Esophagus muscularis mucosa (tissue), 4 donors: ENCODE measurements at regions not wholly inside any gene's neighbourhood (a gene's known extent, or its start where the extent isn't known, plus 50 kb on each side); places are given as distances from the start of the nearest gene placed in this dataset.

Experiments used
- DNase-seq: peaks from one replicate; pipeline ENCODE4 v3.0.0-alpha.2; 2017; ENCODE audit errors: extremely low spot score
- H3K27ac ChIP-seq, 4 donors: fragments of 200-600 bp; sonication (generic); replicated peaks in 1 of 4; 1 replicate in 3 of 4; 2 replicates in 1 of 4; pipeline ENCODE4 v1.5.1; 2016 to 2019; ENCODE audit warnings: mild to moderate bottlenecking in 1 of 4
- H3K27me3 ChIP-seq, 4 donors: fragments of 200-600 bp; sonication (generic); one replicate each; pipeline versions ENCODE4 v1.5.1 to v1.6.0; 2016 to 2019
- H3K36me3 ChIP-seq, 4 donors: fragments of 200-600 bp; sonication (generic); one replicate each; pipeline ENCODE4 v1.5.1; 2016 to 2019
- H3K4me1 ChIP-seq, 4 donors: fragments of 200-600 bp; sonication (generic); one replicate each; pipeline ENCODE4 v1.5.1; 2016 to 2019
- H3K4me3 ChIP-seq, 4 donors: fragments of 200-600 bp; sonication (generic); 1 replicate in 2 of 4; 2 replicates in 2 of 4; pipeline ENCODE4 v1.5.1; 2016 to 2019; ENCODE audit warnings: mild to moderate bottlenecking in 4 of 4, moderate library complexity in 1 of 4
- H3K9me3 ChIP-seq, 4 donors: fragments of 200-600 bp; sonication (generic); 1 replicate in 3 of 4; 2 replicates in 1 of 4; pipeline ENCODE4 v1.5.1; 2016 to 2019
- EP300 ChIP-seq: sonication (generic); formaldehyde crosslinking; IDR thresholded peaks from one replicate; pipeline ENCODE4 v1.6.1; 2017; ENCODE audit warnings: antibody characterized with exemption
- POLR2A ChIP-seq: fragments of 450-650 bp; IDR thresholded peaks from one replicate; pipeline ENCODE4 v1.6.1; 2017; ENCODE audit warnings: antibody characterized with exemption, moderate library complexity, mild to moderate bottlenecking, low read depth
- POLR2AphosphoS5 ChIP-seq, 2 donors: sonication (generic); formaldehyde crosslinking; IDR thresholded peaks; one replicate each; pipeline ENCODE4 v1.6.1; 2017; ENCODE audit warnings: antibody characterized with exemption in 2 of 2
- WGBS: methylation state at CpG from one replicate; pipeline ENCODE4 v1.1.5; 2018; 5-methylcytosine and 5-hydroxymethylcytosine counted together
- intact Hi-C: fragments of 100-400 bp; cut with DNase I; formaldehyde crosslinking; loops from one replicate; pipeline ENCODE4 v1.15.1; 2023
- TF ChIP-seq, protein P1 (sequence below), 3 experiments: fragments of 200-600 bp in 2 of 3; fragments of 450-650 bp in 1 of 3; sonication (generic) in 2 of 3; IDR thresholded peaks; one replicate each; pipeline ENCODE4 v1.5.1; 2017 to 2019; ENCODE audit warnings: antibody characterized with exemption in 3 of 3, mild to moderate bottlenecking in 2 of 3, moderate library complexity in 1 of 3

DNA sequence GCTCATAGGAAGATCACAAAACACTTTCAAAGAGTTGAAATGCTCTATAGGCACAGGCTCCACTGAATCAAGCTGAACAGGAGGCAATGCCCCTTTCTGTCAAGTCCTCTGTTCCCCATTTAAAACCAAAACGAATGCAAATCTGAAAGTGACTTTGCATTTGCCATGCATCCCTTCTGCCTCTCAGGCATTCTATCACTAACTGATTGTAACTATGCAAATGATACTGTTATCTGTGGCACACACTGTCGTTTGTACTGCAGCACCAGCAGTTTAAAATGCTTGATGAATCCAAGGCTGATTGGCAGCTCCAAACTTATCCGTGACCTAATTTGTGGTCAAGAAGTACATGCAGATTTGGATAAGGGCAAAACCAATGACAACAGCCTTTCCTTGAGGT, 1067.5 kb upstream of the MAP3K7 start:
- no peak for DNase-seq
- no peaks in the 10 kb centered on the region for H3K4me1 ChIP-seq
- H3K36me3 ChIP-seq, result no peaks in the 10 kb centered on the region
- WGBS, result 28% methylated on average over 3 of the region's 3 CpGs
- TF ChIP-seq POLR2A (no peak), POLR2AphosphoS5 (IDR thresholded peaks at IDR 0.05) (no peak), EP300 (no peak)
- TF ChIP-seq, protein P1, sequence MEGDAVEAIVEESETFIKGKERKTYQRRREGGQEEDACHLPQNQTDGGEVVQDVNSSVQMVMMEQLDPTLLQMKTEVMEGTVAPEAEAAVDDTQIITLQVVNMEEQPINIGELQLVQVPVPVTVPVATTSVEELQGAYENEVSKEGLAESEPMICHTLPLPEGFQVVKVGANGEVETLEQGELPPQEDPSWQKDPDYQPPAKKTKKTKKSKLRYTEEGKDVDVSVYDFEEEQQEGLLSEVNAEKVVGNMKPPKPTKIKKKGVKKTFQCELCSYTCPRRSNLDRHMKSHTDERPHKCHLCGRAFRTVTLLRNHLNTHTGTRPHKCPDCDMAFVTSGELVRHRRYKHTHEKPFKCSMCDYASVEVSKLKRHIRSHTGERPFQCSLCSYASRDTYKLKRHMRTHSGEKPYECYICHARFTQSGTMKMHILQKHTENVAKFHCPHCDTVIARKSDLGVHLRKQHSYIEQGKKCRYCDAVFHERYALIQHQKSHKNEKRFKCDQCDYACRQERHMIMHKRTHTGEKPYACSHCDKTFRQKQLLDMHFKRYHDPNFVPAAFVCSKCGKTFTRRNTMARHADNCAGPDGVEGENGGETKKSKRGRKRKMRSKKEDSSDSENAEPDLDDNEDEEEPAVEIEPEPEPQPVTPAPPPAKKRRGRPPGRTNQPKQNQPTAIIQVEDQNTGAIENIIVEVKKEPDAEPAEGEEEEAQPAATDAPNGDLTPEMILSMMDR (IDR thresholded peaks at IDR 0.05), result no peak
- intact Hi-C loops, result no loop called here
- H3K4me3 ChIP-seq, result no peak overlapping the region
- H3K9me3 ChIP-seq, result no peaks in the 10 kb centered on the region
- peaks cover 0 to 5% (median 0%) of the 10 kb centered on the region in 4 donors for H3K27me3 ChIP-seq
- no peak overlapping the region for H3K27ac ChIP-seq

DNA sequence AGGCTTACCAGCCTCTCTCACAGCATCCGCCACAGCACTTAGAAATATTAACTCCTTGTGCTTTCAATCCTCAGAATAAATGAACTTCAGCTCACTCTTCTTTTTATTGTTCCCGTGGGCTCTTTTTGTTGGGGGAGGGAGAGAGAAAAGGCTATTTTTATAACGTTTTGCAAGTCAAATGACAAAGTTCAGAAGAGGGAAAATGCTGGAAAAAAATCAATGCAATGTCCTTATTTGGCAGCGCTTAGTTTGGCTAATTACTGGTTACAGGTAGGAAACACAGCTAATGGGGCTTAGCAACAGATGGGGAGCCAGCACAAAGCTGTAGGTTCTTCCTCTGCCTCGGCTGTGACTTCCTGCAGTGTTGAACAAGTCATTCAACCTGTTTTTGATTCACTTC, 1067.0 kb upstream of the MAP3K7 start:
- TF ChIP-seq, protein P1 (IDR thresholded peaks at IDR 0.05), result no peak
- TF ChIP-seq EP300, result no peak
- TF ChIP-seq POLR2A, result no peak
- TF ChIP-seq POLR2AphosphoS5 (IDR thresholded peaks at IDR 0.05), result no peak
- WGBS, result 46% methylated on average over 5 of the region's 5 CpGs
- DNase-seq, result no peak
- Histone ChIP-seq H3K27ac (no peak overlapping the region), H3K9me3 (no peaks in the 10 kb centered on the region), H3K27me3 (peaks cover 0 to 5% (median 0%) of the 10 kb centered on the region in 4 donors), H3K4me3 (no peak overlapping the region), H3K4me1 (no peaks in the 10 kb centered on the region), H3K36me3 (no peaks in the 10 kb centered on the region)
- intact Hi-C loops, result no loop called here

DNA sequence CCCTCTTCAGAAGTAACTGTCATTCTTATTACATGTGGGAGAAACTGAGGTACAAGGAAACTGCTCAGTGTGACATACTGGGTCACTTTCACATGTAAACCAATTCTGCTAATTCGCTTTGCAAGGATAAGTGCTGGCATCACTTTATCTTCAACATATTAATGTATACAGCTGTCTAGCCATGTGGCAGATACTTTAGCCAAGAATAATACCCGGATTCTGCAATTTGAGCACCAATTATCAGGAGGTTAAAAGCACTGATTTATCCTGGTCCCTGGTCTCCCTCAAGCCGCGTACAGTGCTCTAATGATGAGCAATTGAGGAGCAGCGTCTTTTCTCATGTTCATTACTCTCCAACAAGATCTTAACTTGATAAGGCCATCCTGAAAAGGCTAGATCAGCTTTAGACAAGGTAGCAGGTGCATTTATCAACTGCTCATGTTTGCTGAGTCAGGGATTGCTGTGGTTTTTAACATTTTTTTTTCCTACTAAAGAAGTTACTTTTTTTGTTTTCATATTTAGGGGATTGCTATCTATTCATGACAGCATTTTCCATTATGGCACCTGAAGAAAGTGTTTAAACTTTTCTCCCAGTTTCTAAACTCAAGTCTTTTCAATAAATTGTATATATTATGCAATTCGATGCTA, 1066.3 kb upstream of the MAP3K7 start:
- TF ChIP-seq, protein P1 (IDR thresholded peaks at IDR 0.05), result no peak
- TF ChIP-seq EP300, result no peak
- TF ChIP-seq POLR2AphosphoS5 (IDR thresholded peaks at IDR 0.05), result no peak
- no peak for TF ChIP-seq POLR2A
- no peaks in the 10 kb centered on the region for H3K4me1 ChIP-seq
- no peaks in the 10 kb centered on the region for H3K9me3 ChIP-seq
- no peak overlapping the region for H3K27ac ChIP-seq
- WGBS, result 79% methylated on average over 6 of the region's 6 CpGs
- intact Hi-C loops, result no loop called here
- H3K4me3 ChIP-seq, result no peak overlapping the region
- H3K36me3 ChIP-seq, result no peaks in the 10 kb centered on the region
- peaks cover 0 to 5% (median 0%) of the 10 kb centered on the region in 4 donors for H3K27me3 ChIP-seq
- no peak for DNase-seq

DNA sequence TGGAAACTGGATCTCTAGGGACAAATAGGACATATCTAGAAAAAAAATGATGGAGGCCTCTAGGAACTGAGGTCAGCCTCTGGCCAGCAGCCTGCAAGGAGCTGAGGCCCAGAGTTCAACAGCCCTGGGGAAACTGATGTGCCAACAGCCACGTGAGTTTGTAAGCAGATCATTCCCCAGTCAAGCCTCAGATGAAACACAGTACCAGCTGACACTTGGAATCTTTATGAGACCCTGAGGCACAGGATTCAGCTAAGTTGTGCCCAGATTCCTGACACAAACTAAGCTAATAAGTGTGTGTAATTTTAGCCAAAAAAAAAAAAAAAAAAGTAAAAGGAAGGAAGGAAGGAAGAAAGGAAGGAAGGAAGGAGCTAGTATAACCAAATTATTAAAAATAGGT, 1059.8 kb upstream of the MAP3K7 start:
- no peaks in the 10 kb centered on the region for H3K4me1 ChIP-seq
- H3K27me3 ChIP-seq, result no peaks in the 10 kb centered on the region
- H3K36me3 ChIP-seq, result no peaks in the 10 kb centered on the region
- no peak for TF ChIP-seq POLR2A
- TF ChIP-seq EP300, result no peak
- TF ChIP-seq POLR2AphosphoS5 (IDR thresholded peaks at IDR 0.05), result no peak
- TF ChIP-seq, protein P1 (IDR thresholded peaks at IDR 0.05), result no peak
- DNase-seq, result no peak
- intact Hi-C loops, result no loop called here
- no peaks in the 10 kb centered on the region for H3K9me3 ChIP-seq
- no peak overlapping the region for H3K27ac ChIP-seq
- no peak overlapping the region for H3K4me3 ChIP-seq
- WGBS, result 0% methylated on average over 1 of the region's 1 CpG

DNA sequence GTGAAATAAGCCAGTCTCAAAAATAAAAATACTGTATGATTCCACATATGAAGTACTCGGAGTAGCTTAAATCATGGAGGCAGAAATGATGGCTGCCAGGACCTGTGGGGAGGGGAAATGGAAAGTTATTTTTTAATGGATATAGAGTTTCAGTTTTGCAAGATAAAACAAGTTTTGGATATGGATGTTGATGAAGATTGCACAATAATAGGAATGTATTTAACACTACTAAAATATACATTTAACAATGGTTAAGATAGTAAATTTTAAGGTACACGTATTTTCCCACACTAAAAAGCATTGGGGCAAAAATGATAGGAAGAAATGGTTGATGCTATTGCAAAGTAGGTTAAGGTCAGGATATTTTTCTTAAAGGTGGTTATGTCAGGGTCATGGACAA, 1058.9 kb upstream of the MAP3K7 start:
- 76% methylated on average over 2 of the region's 2 CpGs for WGBS
- Histone ChIP-seq H3K27me3 (no peaks in the 10 kb centered on the region), H3K4me3 (no peak overlapping the region), H3K9me3 (no peaks in the 10 kb centered on the region), H3K27ac (no peak overlapping the region), H3K36me3 (no peaks in the 10 kb centered on the region), H3K4me1 (no peaks in the 10 kb centered on the region)
- TF ChIP-seq POLR2AphosphoS5 (IDR thresholded peaks at IDR 0.05) (no peak), EP300 (no peak), POLR2A (no peak)
- TF ChIP-seq, protein P1 (IDR thresholded peaks at IDR 0.05), result no peak
- intact Hi-C loops, result no loop called here
- DNase-seq, result no peak
